GM21360 (cell line): ENCODE measurements at regions not wholly inside any gene's neighbourhood (a gene's known extent, or its start where the extent isn't known, plus 50 kb on each side); places are given as distances from the start of the nearest gene placed in this dataset.

ENCODE experiments used
- ATAC-seq: cut with Tn5 transposase; IDR thresholded peaks from one replicate; pipeline ENCODE4 v1.9.1; 2021; ENCODE audit warnings: mild to moderate bottlenecking, moderate library complexity; ENCODE audit not compliant: unreplicated experiment

DNA sequence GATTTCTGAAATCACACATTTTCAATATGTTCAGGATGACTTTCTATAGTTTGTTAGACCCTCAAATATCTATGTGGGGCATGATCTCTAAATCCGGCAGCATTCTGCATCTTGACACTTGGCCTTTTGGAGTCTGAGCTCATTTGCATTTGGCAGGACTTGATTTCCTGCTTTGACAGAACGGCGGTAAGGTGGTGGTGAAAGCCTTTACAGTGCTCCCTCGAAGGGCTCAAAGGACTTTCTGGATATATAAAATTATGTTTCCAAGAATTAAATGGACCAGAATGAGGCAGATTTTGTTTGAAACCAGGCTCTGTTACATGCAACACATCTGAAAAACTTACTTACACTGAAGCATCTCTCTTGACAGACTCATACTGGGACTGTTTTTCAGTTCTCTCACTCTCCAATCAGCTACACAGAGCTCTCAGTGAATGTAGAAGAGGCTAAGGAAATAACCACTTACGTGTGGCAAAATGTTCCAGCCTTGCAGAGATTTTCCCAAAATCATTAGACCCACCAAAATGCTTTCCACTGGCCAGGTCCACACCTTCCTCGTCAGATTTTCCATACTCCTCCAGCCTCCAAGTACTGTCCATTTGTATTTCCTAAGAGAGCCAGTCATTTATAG is 207.2 kb downstream of the SPRY2 start:
- no peak for ATAC-seq

DNA sequence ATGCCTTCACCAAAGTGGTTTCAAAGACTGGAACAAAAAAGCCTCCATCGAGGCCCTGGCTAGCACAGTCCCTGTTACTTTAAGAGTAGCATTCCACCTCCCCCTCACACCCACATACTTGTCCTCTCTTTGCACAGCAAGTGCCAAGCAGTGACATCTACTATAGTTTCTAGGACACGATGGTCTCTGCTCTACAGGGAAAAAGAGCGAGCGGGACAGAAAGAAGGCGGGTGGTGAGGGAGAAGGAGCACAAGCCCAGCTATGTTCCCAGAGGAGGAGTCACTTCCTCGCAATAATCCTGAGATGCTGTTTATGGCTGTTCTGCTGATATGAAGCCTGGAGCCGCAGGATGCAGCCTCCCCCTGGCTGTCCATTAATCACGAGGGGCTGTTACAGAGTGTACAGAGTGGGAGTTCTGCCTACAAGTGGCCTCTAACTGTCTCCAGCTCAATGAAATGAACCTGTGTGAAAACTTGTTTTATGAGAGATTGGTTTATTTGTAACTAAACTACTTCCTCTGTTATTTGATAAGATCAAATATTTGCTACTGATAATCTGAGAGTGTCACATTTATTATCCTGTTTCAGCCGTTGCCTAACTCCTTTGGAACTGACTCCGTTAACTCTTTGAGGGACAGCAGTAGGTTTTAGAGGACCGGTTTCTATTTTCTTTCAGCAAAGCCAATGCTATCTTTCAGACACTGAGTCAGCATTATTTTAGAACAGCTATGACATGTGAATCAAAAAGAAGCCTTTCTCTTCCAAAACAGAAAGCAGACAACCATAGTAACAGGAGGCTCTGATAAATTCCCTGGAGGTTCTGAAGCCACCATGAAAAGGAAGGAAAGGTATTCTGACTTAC is 208.0 kb downstream of the SPRY2 start:
- ATAC-seq = no peak

DNA sequence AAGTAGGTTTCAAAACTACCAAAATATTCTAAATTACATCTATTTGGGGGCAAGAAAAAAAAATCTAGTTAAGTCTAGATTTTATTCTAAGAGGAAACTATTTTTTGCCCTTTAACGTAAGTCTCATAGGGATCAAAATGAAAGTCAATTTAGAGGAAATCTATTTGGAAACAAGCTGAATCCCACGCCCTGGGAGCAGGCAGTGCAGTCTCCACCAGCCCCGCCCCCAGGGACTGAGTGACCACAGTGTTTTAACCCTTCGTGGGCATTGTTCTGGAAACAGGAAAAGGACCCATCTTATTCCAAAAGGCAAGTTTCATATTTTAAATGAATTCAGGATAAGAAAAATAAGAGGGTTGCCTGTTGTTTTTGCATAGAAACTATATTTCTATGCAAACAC is 209.7 kb downstream of the SPRY2 start:
- no peak for ATAC-seq

DNA sequence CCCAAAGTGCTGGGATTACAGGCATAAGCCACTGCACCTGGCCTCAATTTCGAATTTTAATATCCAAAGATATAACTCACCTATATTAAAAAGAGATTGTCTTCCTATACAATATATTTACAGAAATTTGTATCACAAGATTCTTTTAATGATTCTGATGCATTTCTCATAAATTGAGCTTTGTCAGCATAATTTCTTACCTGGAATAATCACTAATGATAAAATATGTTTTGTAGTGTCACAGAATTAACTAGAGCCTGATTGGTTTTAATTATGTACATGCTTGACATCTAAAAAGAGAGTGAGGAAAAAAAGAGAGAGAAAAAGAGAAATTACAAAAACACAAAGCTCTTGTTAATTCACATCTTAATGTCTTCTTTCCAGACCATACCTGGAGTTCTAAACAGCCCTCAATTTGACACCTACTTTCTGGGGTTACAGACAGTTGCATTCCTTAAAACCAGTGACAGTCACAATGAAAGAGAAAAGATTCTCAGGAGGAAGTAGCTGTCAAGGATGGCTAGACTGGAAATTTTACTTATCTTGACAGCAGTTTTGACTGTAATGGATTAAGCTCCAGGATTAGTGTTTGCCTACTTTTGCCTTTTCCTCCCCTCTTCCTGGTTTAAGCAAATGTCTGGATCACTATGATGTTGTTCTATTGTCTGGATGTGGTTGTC is 214.4 kb downstream of the SPRY2 start:
- no peak for ATAC-seq

DNA sequence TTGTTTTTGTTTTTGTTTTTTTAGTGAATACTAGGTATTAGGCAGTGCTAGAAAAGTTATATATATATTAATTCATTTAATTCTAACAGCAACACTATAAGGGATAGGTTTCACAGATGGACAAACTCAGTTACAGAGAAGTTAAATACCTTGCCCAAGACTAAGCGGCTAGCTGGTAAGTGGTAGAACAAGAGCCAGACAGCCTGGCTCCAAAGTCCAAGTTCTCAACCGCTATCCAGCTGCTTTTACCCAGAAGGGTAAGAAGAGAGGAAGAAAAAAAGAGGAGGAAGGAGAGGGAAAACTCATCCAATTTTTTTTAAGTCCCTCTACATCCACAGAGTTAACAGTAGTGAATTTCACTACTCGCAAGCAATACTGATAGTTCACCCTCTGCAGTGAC is 217.0 kb downstream of the SPRY2 start:
- ATAC-seq = no peak

DNA sequence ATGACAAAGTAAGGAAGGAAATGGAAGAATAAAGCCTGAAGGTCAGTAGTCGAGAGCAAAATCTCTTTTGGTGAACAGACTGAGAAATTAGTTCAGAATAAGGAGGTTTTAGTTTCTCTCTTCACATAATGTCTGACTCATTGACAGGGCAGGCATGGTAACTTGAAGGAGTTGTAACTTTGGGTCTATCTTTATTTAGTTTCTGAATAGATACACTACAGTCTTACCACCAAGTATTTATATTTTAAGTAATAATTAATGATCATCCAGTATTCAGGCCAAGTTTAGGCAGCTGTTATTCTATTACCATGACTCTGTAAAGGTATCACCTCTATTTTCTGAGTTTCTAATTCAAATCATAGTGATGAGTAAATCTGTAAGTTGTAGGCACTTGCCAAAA is 219.9 kb downstream of the SPRY2 start:
- no peak for ATAC-seq

DNA sequence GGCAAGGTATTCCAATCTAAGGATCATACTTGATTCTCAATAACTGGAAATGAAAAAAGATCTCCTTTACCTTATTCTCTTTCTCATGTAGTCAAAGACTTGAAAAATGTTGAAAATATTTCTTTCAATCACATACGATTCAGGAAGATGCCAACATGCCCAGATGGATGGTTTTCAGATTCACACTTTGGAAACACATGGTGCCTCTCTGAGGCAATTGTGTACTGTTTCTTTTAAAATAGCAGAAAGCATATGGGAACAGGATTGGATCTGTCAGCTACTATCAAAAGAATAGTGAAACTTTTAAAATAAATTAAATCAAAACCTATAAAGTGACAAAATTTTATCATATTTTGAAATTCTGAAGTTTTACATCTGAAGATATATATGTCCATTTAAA is 222.4 kb downstream of the SPRY2 start:
- no peak for ATAC-seq

DNA sequence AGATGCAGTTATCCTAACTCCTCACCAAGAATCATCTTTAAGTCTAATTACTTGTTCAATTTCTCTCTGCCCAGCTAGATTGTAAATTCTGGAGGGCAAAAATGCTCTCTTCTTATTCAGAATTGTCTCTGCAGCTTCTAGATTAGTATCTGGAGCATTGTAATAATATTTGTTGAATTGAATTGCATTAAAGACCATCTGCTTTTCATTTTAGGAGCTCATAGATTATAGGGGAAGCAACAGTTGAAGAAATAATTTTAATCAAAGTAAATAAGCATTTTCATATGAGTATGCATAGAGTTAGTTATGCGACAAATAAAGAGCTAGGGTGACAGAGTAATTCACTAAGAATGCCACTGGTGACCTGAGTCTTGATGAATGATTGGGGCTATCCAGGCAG is 222.8 kb downstream of the SPRY2 start:
- ATAC-seq = no peak

DNA sequence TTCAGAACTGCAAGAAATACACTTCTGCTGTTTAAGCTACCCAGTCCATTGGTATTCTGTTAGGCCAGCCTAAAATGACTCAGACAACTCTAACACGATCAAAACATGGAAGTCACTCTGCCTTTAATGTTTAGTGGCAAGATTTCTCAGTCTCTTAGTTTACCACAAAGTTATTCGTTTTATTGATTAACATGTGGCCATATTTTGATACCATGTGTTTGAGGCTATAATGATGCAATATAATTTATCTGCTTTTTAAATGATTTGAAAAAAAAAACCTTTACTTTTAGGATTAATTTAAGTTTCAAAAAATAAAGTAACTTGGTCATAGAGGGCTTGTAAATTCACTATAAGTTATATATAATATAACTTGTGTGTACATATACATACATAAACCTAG is 223.4 kb downstream of the SPRY2 start:
- no peak for ATAC-seq

DNA sequence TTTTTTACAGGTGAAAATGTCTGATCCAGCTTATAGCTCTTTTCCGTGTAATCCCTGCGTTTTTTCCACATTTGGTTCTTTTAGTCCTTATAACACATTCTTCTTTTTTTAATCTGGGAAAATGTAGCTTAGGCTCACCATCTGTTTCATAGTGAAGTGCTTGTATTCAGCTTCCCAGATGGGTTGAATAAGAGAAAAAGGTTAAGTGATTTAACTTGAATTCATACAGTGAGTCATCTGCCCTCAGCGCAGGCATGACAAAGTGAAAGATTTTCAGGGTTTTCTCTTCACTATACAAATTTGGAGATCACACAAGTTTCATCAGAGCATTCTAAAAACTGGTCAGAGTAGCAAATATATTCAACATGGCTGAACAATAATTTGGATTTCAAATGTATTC is 224.8 kb downstream of the SPRY2 start:
- ATAC-seq = no peak

DNA sequence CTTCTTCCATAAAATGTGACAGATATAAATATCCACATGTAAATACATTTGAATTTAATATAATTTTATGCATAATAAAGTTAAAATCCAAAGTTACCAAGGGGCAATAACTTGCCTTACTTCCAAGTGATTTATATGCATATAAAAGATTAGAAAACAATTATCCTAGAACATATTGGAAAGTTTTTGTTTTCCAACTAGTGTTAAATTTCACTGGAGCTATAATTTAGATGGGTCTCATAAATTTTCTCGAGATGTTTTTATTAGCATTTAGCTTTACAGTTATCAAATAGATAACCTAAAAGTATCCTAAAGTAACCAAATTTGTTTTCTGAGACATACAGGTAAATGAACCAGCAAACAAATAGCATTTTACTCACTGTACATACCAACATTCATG is 225.3 kb downstream of the SPRY2 start:
- ATAC-seq = no peak

DNA sequence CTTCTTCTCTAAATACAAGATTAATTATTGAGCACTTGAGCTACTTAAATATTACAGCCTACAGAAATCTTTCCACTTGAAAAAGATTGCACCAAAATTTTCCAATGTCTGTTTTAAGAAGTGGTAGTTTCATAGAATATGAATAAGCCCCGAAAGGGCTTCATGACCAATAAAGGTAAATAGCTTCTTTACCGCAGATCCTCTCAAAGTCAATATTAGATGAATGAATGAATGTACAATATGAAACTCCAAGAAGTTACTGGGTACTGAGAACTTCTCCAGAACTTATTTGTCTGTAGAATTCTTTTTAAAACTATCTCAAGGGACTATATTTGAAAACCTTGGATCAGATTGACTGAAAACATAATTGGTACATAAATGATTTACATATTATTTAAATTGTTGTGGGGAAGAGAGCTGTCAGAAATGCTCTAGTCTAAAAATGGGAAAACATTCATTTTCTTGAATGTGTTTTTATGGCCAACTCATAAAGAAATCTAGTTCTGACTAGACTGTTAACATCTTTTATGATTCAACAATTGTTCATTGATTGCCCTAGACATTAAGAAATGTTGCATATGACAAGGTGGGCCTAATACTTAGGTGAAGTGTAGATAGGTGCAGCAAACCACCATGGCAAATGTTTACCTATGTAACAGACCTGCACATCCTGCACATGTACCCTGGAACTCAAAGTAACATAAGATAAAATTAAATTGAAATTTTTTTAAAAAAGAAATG is 227.0 kb downstream of the SPRY2 start:
- ATAC-seq = no peak

DNA sequence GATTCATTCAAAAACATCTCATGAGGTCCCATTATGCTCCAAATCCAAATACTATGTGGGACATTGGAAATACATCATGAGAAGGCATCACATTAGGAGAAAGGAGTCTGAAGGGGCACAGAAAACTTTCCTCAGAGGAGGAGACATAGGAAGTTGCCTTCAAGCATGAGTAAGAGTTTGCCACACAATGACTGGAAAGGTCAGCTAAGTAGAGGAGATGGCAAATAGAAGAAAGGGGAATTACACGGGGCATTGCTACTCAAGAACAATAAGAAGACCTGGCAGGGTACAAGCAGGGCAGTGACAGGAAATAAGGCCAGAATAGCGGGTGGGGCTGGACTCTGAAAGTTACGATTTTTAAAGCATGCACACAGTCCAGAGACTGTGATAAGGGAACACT is 231.6 kb downstream of the SPRY2 start:
- ATAC-seq = no peak

DNA sequence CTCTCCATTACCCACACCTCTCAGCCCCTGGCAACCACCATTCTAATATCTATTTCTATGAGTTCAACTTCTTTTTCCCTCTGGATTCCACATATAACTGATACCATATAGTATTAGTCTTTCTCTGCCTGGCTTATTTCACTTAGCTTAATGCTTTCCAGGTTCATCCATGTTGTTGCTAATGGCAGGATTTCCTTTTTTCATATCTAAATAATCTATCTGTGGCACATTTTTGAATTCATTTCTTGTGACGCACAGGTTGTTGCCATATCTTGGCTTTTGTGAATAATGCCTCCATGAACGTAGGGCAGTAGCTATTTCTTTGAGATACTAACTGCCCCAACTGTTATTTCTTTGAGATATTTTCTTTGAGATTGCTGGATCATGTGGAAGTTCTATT is 235.6 kb downstream of the SPRY2 start:
- no peak for ATAC-seq

DNA sequence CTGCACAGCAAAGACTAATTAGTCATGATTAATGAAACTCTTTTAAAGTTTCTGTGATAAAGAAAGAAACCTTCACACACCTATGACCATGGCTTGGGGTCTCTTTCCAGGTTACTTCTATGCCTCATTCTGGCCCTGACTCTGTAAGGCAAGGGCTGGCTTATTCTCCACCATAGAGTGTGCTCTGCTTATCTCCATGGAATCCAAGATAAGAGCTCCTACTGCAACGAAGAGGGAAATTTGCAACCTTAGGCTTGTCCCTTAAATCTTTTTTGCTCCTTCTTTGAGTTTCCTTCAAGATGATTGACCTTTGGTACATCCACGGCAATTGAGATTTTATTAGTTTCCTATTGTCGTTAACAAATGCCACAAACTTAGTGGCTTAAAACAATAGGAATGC is 239.9 kb downstream of the SPRY2 start:
- no peak for ATAC-seq

DNA sequence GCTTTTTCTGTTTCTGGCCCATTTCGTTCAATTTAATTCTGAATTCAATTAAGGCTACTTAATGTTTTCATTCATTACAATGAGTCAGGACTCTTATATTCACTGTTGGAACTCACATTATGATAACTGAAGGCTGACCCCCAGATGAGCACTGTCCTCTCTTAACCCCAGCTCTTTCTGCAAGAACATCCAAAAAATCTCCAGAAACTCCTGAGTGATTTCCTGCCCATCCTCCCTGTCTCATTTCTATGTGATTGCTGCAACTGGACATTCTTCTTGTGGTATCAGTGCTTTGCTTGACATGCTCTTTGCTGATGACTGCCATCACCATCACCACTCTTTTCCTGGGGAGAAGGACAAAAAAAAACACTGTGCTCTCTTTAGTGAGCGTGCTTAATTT is 240.3 kb downstream of the SPRY2 start:
- ATAC-seq = no peak

DNA sequence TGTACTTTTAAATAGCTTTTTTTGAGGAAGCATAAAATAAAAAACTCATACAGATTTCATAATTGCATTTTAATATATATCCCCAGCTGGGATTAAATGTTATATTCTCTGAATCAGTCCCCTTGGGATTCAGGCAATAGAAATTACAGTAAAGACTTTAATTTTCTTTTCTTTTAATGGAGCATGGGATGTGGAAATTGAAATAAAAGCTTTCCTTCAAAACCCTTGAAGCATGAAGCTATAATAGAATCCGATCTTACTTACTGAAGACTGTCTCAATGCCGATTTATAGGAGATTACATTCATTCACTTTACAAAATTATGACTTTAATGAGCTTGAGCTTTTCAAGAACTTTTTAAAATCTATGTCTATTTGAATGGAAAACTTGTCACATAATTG is 243.4 kb downstream of the SPRY2 start:
- no peak for ATAC-seq

DNA sequence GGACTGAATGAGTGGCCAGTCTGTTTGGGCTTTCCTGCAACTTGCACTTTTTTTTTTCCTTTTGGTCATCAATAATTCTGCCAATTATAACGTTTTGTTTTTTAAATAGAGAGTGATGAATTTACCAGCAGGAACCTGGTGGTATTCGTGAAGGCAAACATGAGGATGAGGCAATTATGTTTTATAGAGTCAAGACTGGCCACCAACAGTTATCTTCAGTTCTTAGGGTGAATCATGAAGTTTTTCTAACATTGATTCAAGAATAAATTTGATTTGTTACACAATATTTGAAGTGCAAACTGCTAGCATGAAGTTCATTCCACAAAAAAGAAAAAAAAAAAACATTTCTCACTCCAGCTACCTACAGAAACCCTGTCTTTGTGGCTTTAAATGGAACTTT is 244.5 kb downstream of the SPRY2 start:
- ATAC-seq = no peak

DNA sequence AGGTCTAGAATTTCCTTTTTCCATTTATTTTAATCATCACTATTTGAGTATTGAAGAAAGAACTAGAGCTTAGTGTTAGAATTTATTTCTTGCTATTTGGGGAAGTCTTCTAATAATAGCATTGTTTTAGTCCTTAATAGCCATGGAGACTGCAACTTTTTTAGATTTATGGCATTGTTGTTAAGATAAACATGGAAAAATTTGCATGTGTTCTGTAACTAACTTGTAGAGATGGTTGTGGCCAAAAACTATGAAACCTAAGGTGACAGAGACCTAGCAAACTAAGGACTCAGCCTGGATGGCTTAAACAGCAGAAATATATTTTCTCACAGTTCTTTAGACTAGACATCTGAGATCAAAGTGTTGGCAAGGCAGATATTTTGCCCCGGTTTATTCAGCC is 246.4 kb downstream of the SPRY2 start:
- no peak for ATAC-seq

DNA sequence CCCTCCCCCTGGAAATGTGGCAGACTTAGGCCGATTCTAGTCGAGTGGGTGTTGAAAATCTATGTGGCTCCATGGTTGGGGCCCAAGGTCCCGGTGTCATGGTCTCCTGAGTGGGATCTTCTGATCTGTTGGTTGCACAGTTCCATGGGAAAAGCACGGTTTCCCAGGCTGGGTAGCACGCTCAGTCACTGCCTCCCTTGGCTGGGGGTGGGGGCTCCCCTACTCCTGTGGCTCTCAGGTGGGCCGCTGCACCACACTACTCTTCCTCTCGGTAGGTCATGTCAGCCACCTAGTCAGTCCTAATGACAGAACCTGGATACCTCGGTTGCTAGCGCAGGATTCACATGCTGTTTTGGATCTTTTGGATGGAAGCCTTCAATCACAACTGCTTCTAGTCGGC is 247.0 kb downstream of the SPRY2 start:
- ATAC-seq = no peak

DNA sequence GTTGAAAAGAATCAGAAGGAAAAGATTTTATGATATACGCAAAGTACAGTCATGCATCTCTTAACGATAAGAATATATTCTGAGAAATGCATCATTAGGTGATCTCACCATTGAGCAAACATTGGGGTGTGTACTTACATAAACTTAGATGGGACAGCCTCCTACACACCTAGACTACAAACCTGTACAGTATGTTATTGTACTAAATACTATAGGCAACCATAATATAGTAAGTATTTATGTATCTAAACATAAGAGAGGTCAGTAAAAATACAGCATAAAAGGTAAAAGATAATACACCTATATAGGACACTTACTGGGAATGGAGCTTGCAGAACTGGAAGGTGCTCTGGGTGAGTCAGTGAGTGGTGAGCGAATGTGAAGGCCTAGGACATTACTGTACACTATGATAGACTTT is 254.6 kb downstream of the SPRY2 start:
- no peak for ATAC-seq
